ENCODE measurements at regions not wholly inside any gene's neighbourhood (a gene's known extent, or its start where the extent isn't known, plus 50 kb on each side); places are given as distances from the start of the nearest gene placed in this dataset.
"Not testable (repeated sequence)": the region's sequence is repeated elsewhere in the genome, so short reads cannot be mapped to it uniquely, and the experiment has no call there.

- POLR2A ChIA-PET = no interaction called here
- no peak for DNase-seq
- Mint-ChIP-seq H3K36me3 (ENCODE audit: insufficient read depth, unreplicated experiment) (no peaks in the 10 kb centered on the region), H3K4me3 (ENCODE audit: unreplicated experiment) (no peak overlapping the region), H3K27me3 (ENCODE audit: insufficient read depth, unreplicated experiment) (no peaks in the 10 kb centered on the region), H3K9me3 (ENCODE audit: unreplicated experiment) (peaks cover 15% of the 10 kb centered on the region), H3K4me1 (ENCODE audit: low read depth, unreplicated experiment) (no peaks in the 10 kb centered on the region), H3K27ac (ENCODE audit: unreplicated experiment) (no peak overlapping the region)
- TF ChIP-seq, protein P1, sequence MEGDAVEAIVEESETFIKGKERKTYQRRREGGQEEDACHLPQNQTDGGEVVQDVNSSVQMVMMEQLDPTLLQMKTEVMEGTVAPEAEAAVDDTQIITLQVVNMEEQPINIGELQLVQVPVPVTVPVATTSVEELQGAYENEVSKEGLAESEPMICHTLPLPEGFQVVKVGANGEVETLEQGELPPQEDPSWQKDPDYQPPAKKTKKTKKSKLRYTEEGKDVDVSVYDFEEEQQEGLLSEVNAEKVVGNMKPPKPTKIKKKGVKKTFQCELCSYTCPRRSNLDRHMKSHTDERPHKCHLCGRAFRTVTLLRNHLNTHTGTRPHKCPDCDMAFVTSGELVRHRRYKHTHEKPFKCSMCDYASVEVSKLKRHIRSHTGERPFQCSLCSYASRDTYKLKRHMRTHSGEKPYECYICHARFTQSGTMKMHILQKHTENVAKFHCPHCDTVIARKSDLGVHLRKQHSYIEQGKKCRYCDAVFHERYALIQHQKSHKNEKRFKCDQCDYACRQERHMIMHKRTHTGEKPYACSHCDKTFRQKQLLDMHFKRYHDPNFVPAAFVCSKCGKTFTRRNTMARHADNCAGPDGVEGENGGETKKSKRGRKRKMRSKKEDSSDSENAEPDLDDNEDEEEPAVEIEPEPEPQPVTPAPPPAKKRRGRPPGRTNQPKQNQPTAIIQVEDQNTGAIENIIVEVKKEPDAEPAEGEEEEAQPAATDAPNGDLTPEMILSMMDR (IDR thresholded peaks at IDR 0.05; ENCODE audit: insufficient read depth in 1 of 2, low read depth in 1 of 2, low read length in 1 of 2, severe bottlenecking in 1 of 2, unreplicated experiment in 1 of 2) = no peak
- intact Hi-C loops (cut with micrococcal nuclease; ENCODE audit: unreplicated experiment) = no loop called here
- Histone ChIP-seq H3K9me3 (peaks cover 11% of the 10 kb centered on the region; the same call in 1 of the 2 replicates), H3K36me3 (ENCODE audit: control insufficient read depth, insufficient read depth, low read length) (no peaks in the 10 kb centered on the region), H3K27me3 (replicated peaks; ENCODE audit: control insufficient read depth, insufficient read depth, low read length) (no peaks in the 10 kb centered on the region), H3K4me1 (no peaks in the 10 kb centered on the region), H3K4me3 (ENCODE audit: low read depth, low read length) (no peak overlapping the region)
- no TSS peak for BruUV-seq (replicated peaks)
- CTCF ChIA-PET = no interaction called here
These were observed 370.9 kb downstream of the PTPRU start for GRCh38 chr1:29607236-29607635.

GRCh38 chr1:29604796-29605195, 368.5 kb downstream of the PTPRU start:
- DNase-seq; H3K4me1 ChIP-seq; H3K4me3 Mint-ChIP-seq (ENCODE audit: unreplicated experiment); H3K27me3 Mint-ChIP-seq (ENCODE audit: insufficient read depth, unreplicated experiment); intact Hi-C loops (cut with micrococcal nuclease; ENCODE audit: unreplicated experiment); BruUV-seq (replicated peaks); POLR2A ChIA-PET; H3K27me3 ChIP-seq (replicated peaks; ENCODE audit: control insufficient read depth, insufficient read depth, low read length); H3K27ac Mint-ChIP-seq (ENCODE audit: unreplicated experiment); H3K4me1 Mint-ChIP-seq (ENCODE audit: low read depth, unreplicated experiment); H3K36me3 Mint-ChIP-seq (ENCODE audit: insufficient read depth, unreplicated experiment); CTCF ChIA-PET; H3K4me3 ChIP-seq (ENCODE audit: low read depth, low read length); H3K36me3 ChIP-seq (ENCODE audit: control insufficient read depth, insufficient read depth, low read length): not testable (repeated sequence)
- H3K9me3 ChIP-seq = peaks cover 11% of the 10 kb centered on the region; the same call in 1 of the 2 replicates
- H3K9me3 Mint-ChIP-seq (ENCODE audit: unreplicated experiment) = peaks cover 15% of the 10 kb centered on the region

DNA sequence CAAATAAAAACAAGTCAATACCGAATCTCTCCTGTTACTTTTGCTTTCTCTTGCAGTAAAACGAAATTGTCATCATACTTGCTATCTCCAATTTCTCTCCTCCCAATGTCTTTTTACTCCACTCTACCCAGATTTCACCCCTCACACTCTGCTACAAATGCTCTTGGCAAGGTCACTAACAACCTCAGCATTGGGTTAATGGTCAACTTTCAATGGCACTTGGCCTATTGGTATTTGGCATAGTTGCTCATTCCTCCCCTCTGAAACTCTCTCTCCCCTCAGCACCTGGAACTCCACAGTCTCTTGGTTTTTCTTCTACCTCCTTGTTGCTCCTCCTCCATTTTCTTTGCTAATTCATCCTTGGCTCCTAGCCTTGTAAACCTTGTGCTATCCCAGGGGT, 367.3 kb downstream of the PTPRU start:
- H3K4me1 ChIP-seq = no peaks in the 10 kb centered on the region
- H3K27me3 Mint-ChIP-seq (ENCODE audit: insufficient read depth, unreplicated experiment) = no peaks in the 10 kb centered on the region
- H3K4me3 Mint-ChIP-seq (ENCODE audit: unreplicated experiment) = no peak overlapping the region
- ChIA-PET POLR2A (no interaction called here), CTCF (no interaction called here)
- intact Hi-C loops (cut with micrococcal nuclease; ENCODE audit: unreplicated experiment) = no loop called here
- BruUV-seq (replicated peaks) = no TSS peak
- H3K9me3 ChIP-seq = peaks cover 11% of the 10 kb centered on the region; the same call in 1 of the 2 replicates
- H3K4me3 ChIP-seq (ENCODE audit: low read depth, low read length) = no peak overlapping the region
- H3K4me1 Mint-ChIP-seq (ENCODE audit: low read depth, unreplicated experiment) = no peaks in the 10 kb centered on the region
- H3K27me3 ChIP-seq (replicated peaks; ENCODE audit: control insufficient read depth, insufficient read depth, low read length) = no peaks in the 10 kb centered on the region
- H3K27ac Mint-ChIP-seq (ENCODE audit: unreplicated experiment) = no peak overlapping the region
- H3K36me3 Mint-ChIP-seq (ENCODE audit: insufficient read depth, unreplicated experiment) = no peaks in the 10 kb centered on the region
- H3K9me3 Mint-ChIP-seq (ENCODE audit: unreplicated experiment) = peaks cover 15% of the 10 kb centered on the region
- DNase-seq = no peak
- TF ChIP-seq, protein P1 (IDR thresholded peaks at IDR 0.05; ENCODE audit: insufficient read depth in 1 of 2, low read depth in 1 of 2, low read length in 1 of 2, severe bottlenecking in 1 of 2, unreplicated experiment in 1 of 2) = no peak
- H3K36me3 ChIP-seq (ENCODE audit: control insufficient read depth, insufficient read depth, low read length) = no peaks in the 10 kb centered on the region

DNA sequence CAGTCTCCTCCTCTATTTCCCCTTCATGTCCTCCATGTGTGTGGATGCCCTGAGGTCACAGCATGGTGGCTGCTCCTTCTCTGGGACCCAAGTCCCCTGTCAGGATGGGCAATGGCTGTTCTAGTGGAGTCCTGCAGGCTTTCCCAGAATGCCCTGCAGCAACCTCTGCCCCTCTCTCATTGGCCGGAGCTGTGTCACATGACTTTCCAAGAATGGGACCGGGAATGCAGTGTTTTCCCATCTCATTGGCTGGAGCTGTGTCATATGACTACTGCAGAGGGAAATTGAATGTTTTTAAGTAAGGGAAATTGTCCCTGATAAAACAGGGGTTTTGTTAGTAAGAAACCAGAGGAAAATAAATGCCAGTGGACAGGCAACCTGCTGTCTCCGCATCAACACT, 365.9 kb downstream of the PTPRU start:
- Mint-ChIP-seq H3K4me3 (ENCODE audit: unreplicated experiment) (no peak overlapping the region), H3K36me3 (ENCODE audit: insufficient read depth, unreplicated experiment) (no peaks in the 10 kb centered on the region), H3K27ac (ENCODE audit: unreplicated experiment) (no peak overlapping the region), H3K27me3 (ENCODE audit: insufficient read depth, unreplicated experiment) (no peaks in the 10 kb centered on the region), H3K9me3 (ENCODE audit: unreplicated experiment) (peaks cover 15% of the 10 kb centered on the region), H3K4me1 (ENCODE audit: low read depth, unreplicated experiment) (no peaks in the 10 kb centered on the region)
- TF ChIP-seq, protein P1 (IDR thresholded peaks at IDR 0.05; ENCODE audit: insufficient read depth in 1 of 2, low read depth in 1 of 2, low read length in 1 of 2, severe bottlenecking in 1 of 2, unreplicated experiment in 1 of 2) = no peak
- no peak overlapping the region for H3K4me3 ChIP-seq (ENCODE audit: low read depth, low read length)
- POLR2A ChIA-PET = no interaction called here
- H3K36me3 ChIP-seq (ENCODE audit: control insufficient read depth, insufficient read depth, low read length) = no peaks in the 10 kb centered on the region
- no peaks in the 10 kb centered on the region for H3K27me3 ChIP-seq (replicated peaks; ENCODE audit: control insufficient read depth, insufficient read depth, low read length)
- H3K4me1 ChIP-seq = no peaks in the 10 kb centered on the region
- peaks cover 1% of the 10 kb centered on the region; the same call in 1 of the 2 replicates for H3K9me3 ChIP-seq
- DNase-seq = no peak
- intact Hi-C loops (cut with micrococcal nuclease; ENCODE audit: unreplicated experiment) = no loop called here
- CTCF ChIA-PET = no interaction called here
- BruUV-seq (replicated peaks) = no TSS peak
